GM12865 (cell line): ENCODE measurements at regions not wholly inside any gene's neighbourhood (a gene's known extent, or its start where the extent isn't known, plus 50 kb on each side); places are given as distances from the start of the nearest gene placed in this dataset.

ENCODE experiments used
- DNase-seq: peaks from one replicate; pipeline ENCODE4 v3.0.0; 2010; ENCODE audit warnings: low read depth
- H3K4me3 ChIP-seq: 2 replicates; pipeline ENCODE4 v1.5.1; 2011; ENCODE audit warnings: mild to moderate bottlenecking, low read depth, low read length, control low read depth
- CTCF ChIP-seq: IDR thresholded peaks from 2 replicates; pipeline ENCODE4 v1.5.1; 2011; ENCODE audit warnings: low read length, control low read depth, low read depth, inconsistent platforms; ENCODE audit not compliant: insufficient read depth; ENCODE audit errors: missing control alignments

GRCh38 chr1:184260382-184260781 lies 126.4 kb upstream of the C1orf21 start:
- DNase-seq = no peak
- no peak overlapping the region for H3K4me3 ChIP-seq
- no peak for TF ChIP-seq CTCF

- H3K4me3 ChIP-seq = no peak overlapping the region
- TF ChIP-seq CTCF = no peak
- DNase-seq = no peak
Observed at GRCh38 chr1:184262109-184262508, 124.7 kb upstream of the C1orf21 start.

GRCh38 chr1:184267747-184268146 lies 119.1 kb upstream of the C1orf21 start:
- no peak for TF ChIP-seq CTCF
- H3K4me3 ChIP-seq = no peak overlapping the region

GRCh38 chr1:184270556-184270955 lies 116.3 kb upstream of the C1orf21 start:
- DNase-seq = no peak
- no peak overlapping the region for H3K4me3 ChIP-seq
- no peak for TF ChIP-seq CTCF

More at GRCh38 chr1:184267747-184268146, 119.1 kb upstream of the C1orf21 start:
- DNase-seq = no peak

GRCh38 chr1:184272175-184272866 lies 114.5 kb upstream of the C1orf21 start:
- H3K4me3 ChIP-seq = no peak overlapping the region
- no peak for TF ChIP-seq CTCF
- no peak for DNase-seq

- TF ChIP-seq CTCF = no peak
- H3K4me3 ChIP-seq = no peak overlapping the region
- no peak for DNase-seq
Observed at GRCh38 chr1:184276416-184276815, 110.4 kb upstream of the C1orf21 start.

GRCh38 chr1:184279911-184280458 lies 106.8 kb upstream of the C1orf21 start:
- H3K4me3 ChIP-seq = no peak overlapping the region
- no peak for TF ChIP-seq CTCF
- no peak for DNase-seq
